B cell (primary cell): ENCODE measurements at regions not wholly inside any gene's neighbourhood (a gene's known extent, or its start where the extent isn't known, plus 50 kb on each side); places are given as distances from the start of the nearest gene placed in this dataset.

Experiments
- ATAC-seq: fragments of 200-7000 bp; cut with Tn5 transposase; one replicate; pipeline ENCODE4 v1.10.0; 2021; ENCODE audit warnings: low read depth, mild to moderate bottlenecking, moderate number of reproducible peaks, moderate library complexity
- CTCF ChIA-PET: fragments of 350-600 bp; sonication (Branson Sonifier 250); formaldehyde crosslinking; loops from one replicate; lab custom pipeline; 2021; ENCODE audit warnings: antibody characterized with exemption, inconsistent platforms; lab: Charles Lee
- POLR2A ChIA-PET: fragments of 350-600 bp; sonication (Branson Sonifier 250); formaldehyde crosslinking; loops from one replicate; lab custom pipeline; 2021; ENCODE audit warnings: antibody characterized with exemption; lab: Charles Lee
- DNase-seq: peaks from one replicate; pipeline ENCODE4 v3.0.0; 2013
- H2AFZ ChIP-seq: 2 replicates; pipeline ENCODE4 v1.6.1; 2012; ENCODE audit warnings: mild to moderate bottlenecking, low read depth, low read length; ENCODE audit not compliant: insufficient read depth, poor library complexity, severe bottlenecking
- H3K27ac ChIP-seq, 2 donors: 1 replicate in 1 of 2; 2 replicates in 1 of 2; pipeline ENCODE4 v1.5.1; 2012 to 2013; ENCODE audit warnings: low read length in 2 of 2, mild to moderate bottlenecking in 2 of 2, moderate library complexity in 1 of 2
- H3K27me3 ChIP-seq, 4 experiments: fragments of 200-600 bp in 1 of 4; sonication (generic) in 1 of 4; replicated peaks in 1 of 4; 1 replicate in 2 of 4; 2 replicates in 2 of 4; pipeline versions ENCODE4 v1.6.1 to v1.7.0; 2013 to 2016; ENCODE audit warnings: low read length in 3 of 4, mild to moderate bottlenecking in 2 of 4, mixed read lengths in 1 of 4, moderate library complexity in 1 of 4; ENCODE audit not compliant: insufficient read depth in 4 of 4, control insufficient read depth in 3 of 4; ENCODE audit errors: control extremely low read depth in 1 of 4
- H3K36me3 ChIP-seq, 2 experiments: replicated peaks in 1 of 2; 1 replicate in 1 of 2; 2 replicates in 1 of 2; pipeline versions ENCODE4 v1.6.1 to v1.7.1; 2013; ENCODE audit warnings: low read length in 1 of 2; ENCODE audit not compliant: insufficient read depth in 2 of 2, control insufficient read depth in 1 of 2; ENCODE audit errors: control extremely low read depth in 1 of 2, extremely low read depth in 1 of 2
- H3K4me1 ChIP-seq, 2 donors: fragments of 200-600 bp in 1 of 2; sonication (generic) in 1 of 2; 1 replicate in 1 of 2; 2 replicates in 1 of 2; pipeline versions ENCODE4 v1.5.1 to v1.6.1; 2013 to 2017; ENCODE audit warnings: low read length in 2 of 2; ENCODE audit not compliant: control insufficient read depth in 2 of 2, insufficient read depth in 2 of 2
- H3K4me2 ChIP-seq: replicated peaks from 2 replicates; pipeline ENCODE3; 2012; ENCODE audit warnings: mild to moderate bottlenecking, low read depth, low read length; ENCODE audit not compliant: poor library complexity, severe bottlenecking
- H3K4me3 ChIP-seq, 5 experiments: fragments of 200-600 bp in 1 of 5; sonication (generic) in 1 of 5; 1 replicate in 3 of 5; 2 replicates in 2 of 5; pipeline versions ENCODE4 v1.5.1 to v1.7.0; 2011 to 2016; ENCODE audit warnings: low read length in 4 of 5, mild to moderate bottlenecking in 4 of 5, low read depth in 2 of 5, control low read depth in 1 of 5, moderate library complexity in 1 of 5; ENCODE audit not compliant: insufficient read depth in 1 of 5; ENCODE audit errors: control extremely low read depth in 1 of 5, extremely low read depth in 1 of 5
- H3K79me2 ChIP-seq: fragments of 200-600 bp; sonication (generic); one replicate; pipeline ENCODE4 v1.6.0; 2016; ENCODE audit warnings: low read length; ENCODE audit not compliant: control insufficient read depth, insufficient read depth
- H3K9ac ChIP-seq: fragments of 200-600 bp; sonication (generic); 2 replicates; pipeline ENCODE4 v1.6.1; 2017; ENCODE audit warnings: mild to moderate bottlenecking, low read length, moderate library complexity
- H3K9me3 ChIP-seq, 3 donors: one replicate each; pipeline versions ENCODE4 v1.6.1 to v1.7.1; 2013; ENCODE audit warnings: low read length in 2 of 3; ENCODE audit not compliant: control insufficient read depth in 2 of 3, insufficient read depth in 1 of 3; ENCODE audit errors: control extremely low read depth in 1 of 3
- H4K20me1 ChIP-seq: 2 replicates; pipeline ENCODE4 v1.6.0; 2012; ENCODE audit warnings: mild to moderate bottlenecking, low read length; ENCODE audit not compliant: insufficient read depth, control insufficient read depth, poor library complexity, severe bottlenecking
- H3K27ac Mint-ChIP-seq: one replicate; pipeline ENCODE4 v1.8.0; 2021; ENCODE audit warnings: mixed read lengths
- H3K27me3 Mint-ChIP-seq: one replicate; pipeline ENCODE4 v1.8.0; 2021; ENCODE audit warnings: mixed read lengths
- H3K4me1 Mint-ChIP-seq: one replicate; pipeline ENCODE4 v1.8.0; 2021; ENCODE audit warnings: mixed read lengths
- H3K4me3 Mint-ChIP-seq: one replicate; pipeline ENCODE4 v1.8.0; 2021; ENCODE audit warnings: mixed read lengths
- H3K9me3 Mint-ChIP-seq: one replicate; pipeline ENCODE4 v1.8.0; 2022; ENCODE audit warnings: mixed read lengths; ENCODE audit not compliant: insufficient read depth
- CTCF ChIP-seq: fragments of 200-600 bp; IDR thresholded peaks from one replicate; pipeline ENCODE4 v1.8.0; 2022; ENCODE audit warnings: antibody characterized with exemption, mild to moderate bottlenecking
- EZH2 ChIP-seq: IDR thresholded peaks from 2 replicates; pipeline ENCODE4 v1.6.1; 2012; ENCODE audit warnings: borderline replicate concordance, low read depth, mild to moderate bottlenecking, moderate library complexity, low read length; ENCODE audit not compliant: insufficient read depth, poor library complexity, severe bottlenecking
- WGBS: methylation state at CpG from one replicate; pipeline ENCODE4 v1.1.5; 2013; ENCODE audit warnings: missing lambda C conversion rate; ENCODE audit not compliant: insufficient coverage; 5-methylcytosine and 5-hydroxymethylcytosine counted together
- intact Hi-C: fragments of 100-400 bp; cut with micrococcal nuclease; formaldehyde crosslinking; loops from one replicate; pipeline ENCODE4 v1.10.0; 2022

GRCh38 chr21:15252431-15252830 lies 187.6 kb upstream of the NRIP1 start:
- ChIA-PET CTCF (no interaction called here), POLR2A (no interaction called here)
- Histone ChIP-seq H3K9ac (no peak overlapping the region), H2AFZ (no peak overlapping the region), H3K27me3 (no peaks in the 10 kb centered on the region), H3K4me2 (no peak overlapping the region), H3K4me3 (no peak overlapping the region), H3K4me1 (no peaks in the 10 kb centered on the region), H3K79me2 (no peaks in the 10 kb centered on the region), H3K9me3 (no peaks in the 10 kb centered on the region), H3K27ac (no peak overlapping the region), H4K20me1 (no peaks in the 10 kb centered on the region), H3K36me3 (no peaks in the 10 kb centered on the region)
- no peak for DNase-seq
- Mint-ChIP-seq H3K4me1 (no peaks in the 10 kb centered on the region), H3K9me3 (no peaks in the 10 kb centered on the region), H3K27me3 (peaks cover 3% of the 10 kb centered on the region), H3K27ac (no peak overlapping the region), H3K4me3 (no peak overlapping the region)
- 68% methylated on average over 2 of the region's 3 CpGs for WGBS
- intact Hi-C loops = no loop called here
- ATAC-seq = no peak
- TF ChIP-seq CTCF = no peak
- no peak for TF ChIP-seq EZH2

- H3K27ac Mint-ChIP-seq = no peak overlapping the region
- 87% methylated on average over 3 of the region's 4 CpGs for WGBS
Observed at GRCh38 chr21:15254111-15254510, 189.3 kb upstream of the NRIP1 start.

More at GRCh38 chr21:15254111-15254510, 189.3 kb upstream of the NRIP1 start:
- Histone ChIP-seq H3K79me2 (no peaks in the 10 kb centered on the region), H3K27ac (no peak overlapping the region), H3K9ac (no peak overlapping the region), H3K4me3 (no peak overlapping the region), H2AFZ (no peak overlapping the region), H4K20me1 (no peaks in the 10 kb centered on the region), H3K36me3 (no peaks in the 10 kb centered on the region), H3K4me1 (no peaks in the 10 kb centered on the region), H3K4me2 (no peak overlapping the region), H3K9me3 (no peaks in the 10 kb centered on the region), H3K27me3 (no peaks in the 10 kb centered on the region)
- POLR2A ChIA-PET = no interaction called here
- TF ChIP-seq EZH2 (no peak), CTCF (no peak)
- ATAC-seq (no peak), DNase-seq (no peak)
- Mint-ChIP-seq H3K4me1 (no peaks in the 10 kb centered on the region), H3K4me3 (no peak overlapping the region), H3K27me3 (no peaks in the 10 kb centered on the region), H3K9me3 (no peaks in the 10 kb centered on the region)
- CTCF ChIA-PET = no interaction called here
- intact Hi-C loops = no loop called here
